NCI-H1436 (cell line): ENCODE measurements at regions not wholly inside any gene's neighbourhood (a gene's known extent, or its start where the extent isn't known, plus 50 kb on each side); places are given as distances from the start of the nearest gene placed in this dataset.
"Not testable (repeated sequence)": the region's sequence is repeated elsewhere in the genome, so short reads cannot be mapped to it uniquely, and the experiment has no call there.

Experiments used
- DNase-seq: peaks from one replicate; lab custom pipeline; 2025; lab: John Stamatoyannopoulos, UW

- no peak for DNase-seq
These were observed 499.1 kb downstream of the NFIB start for GRCh38 chr9:13814647-13815400.

GRCh38 chr9:13811876-13812275, 502.1 kb downstream of the NFIB start:
- DNase-seq: no peak

GRCh38 chr9:13810510-13810909, 503.4 kb downstream of the NFIB start:
- no peak for DNase-seq

GRCh38 chr9:13809401-13809800, 504.5 kb downstream of the NFIB start:
- peak; percentile 24 for DNase-seq

- no peak for DNase-seq
These were observed 506.8 kb downstream of the NFIB start for GRCh38 chr9:13807118-13807517.

GRCh38 chr9:13806714-13807113, 507.2 kb downstream of the NFIB start:
- no peak for DNase-seq

- no peak for DNase-seq
These were observed 508.4 kb downstream of the NFIB start for GRCh38 chr9:13805546-13805945.

GRCh38 chr9:13804532-13804931, 509.4 kb downstream of the NFIB start:
- no peak for DNase-seq

- no peak for DNase-seq
These were observed 513.2 kb downstream of the NFIB start for GRCh38 chr9:13800776-13801175.

GRCh38 chr9:13797701-13798100, 516.2 kb downstream of the NFIB start:
- not testable (repeated sequence) for DNase-seq

- no peak for DNase-seq
These were observed 512.3 kb upstream of the MPDZ start for GRCh38 chr9:13791816-13792215.

GRCh38 chr9:13790055-13790454, 510.6 kb upstream of the MPDZ start:
- DNase-seq: no peak

- no peak for DNase-seq
These were observed 507.8 kb upstream of the MPDZ start for GRCh38 chr9:13787234-13787833.

- no peak for DNase-seq
These were observed 507.2 kb upstream of the MPDZ start for GRCh38 chr9:13786711-13787110.

GRCh38 chr9:13786131-13786530, 506.6 kb upstream of the MPDZ start:
- DNase-seq: no peak

- no peak for DNase-seq
These were observed 499.6 kb upstream of the MPDZ start for GRCh38 chr9:13779106-13779505.

- DNase-seq: peak; percentile 5
These were observed 499.1 kb upstream of the MPDZ start for GRCh38 chr9:13778631-13779030.

GRCh38 chr9:13770956-13771355, 491.5 kb upstream of the MPDZ start:
- peak; percentile 90 for DNase-seq

- no peak for DNase-seq
These were observed 490.1 kb upstream of the MPDZ start for GRCh38 chr9:13769641-13770040.

- DNase-seq: no peak
These were observed 489.5 kb upstream of the MPDZ start for GRCh38 chr9:13769006-13769405.

- DNase-seq: no peak
These were observed 482.7 kb upstream of the MPDZ start for GRCh38 chr9:13762209-13762608.

- DNase-seq: no peak
These were observed 480.1 kb upstream of the MPDZ start for GRCh38 chr9:13759551-13759950.

- DNase-seq: no peak
These were observed 479.4 kb upstream of the MPDZ start for GRCh38 chr9:13758936-13759335.

GRCh38 chr9:13756943-13757342, 477.5 kb upstream of the MPDZ start:
- no peak for DNase-seq
